ENCODE measurements at regions not wholly inside any gene's neighbourhood (a gene's known extent, or its start where the extent isn't known, plus 50 kb on each side); places are given as distances from the start of the nearest gene placed in this dataset.

DNA sequence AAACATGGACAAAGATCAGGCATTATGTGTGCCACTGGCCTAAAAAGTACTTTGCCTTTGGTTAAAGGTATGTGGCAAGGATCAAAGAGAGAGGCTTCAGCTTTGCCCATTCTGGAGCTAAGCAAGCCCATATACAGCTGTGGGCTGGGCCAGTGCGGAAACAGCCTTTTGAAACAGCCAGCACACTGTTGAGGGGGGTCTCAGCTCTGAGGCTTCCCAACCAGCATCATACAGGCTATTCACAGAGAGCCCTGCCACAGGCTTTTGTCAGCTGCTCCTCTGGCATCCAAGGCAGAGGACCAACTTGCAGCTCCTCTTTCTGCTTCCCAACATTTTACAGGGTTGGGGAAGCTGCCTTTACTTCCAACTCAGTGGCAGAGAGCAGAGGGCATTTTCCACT, 63.2 kb upstream of the FOXB1 start:
- TF ChIP-seq POLR2A (IDR thresholded peaks at IDR 0.05) = no peak
- TF ChIP-seq, protein P1, sequence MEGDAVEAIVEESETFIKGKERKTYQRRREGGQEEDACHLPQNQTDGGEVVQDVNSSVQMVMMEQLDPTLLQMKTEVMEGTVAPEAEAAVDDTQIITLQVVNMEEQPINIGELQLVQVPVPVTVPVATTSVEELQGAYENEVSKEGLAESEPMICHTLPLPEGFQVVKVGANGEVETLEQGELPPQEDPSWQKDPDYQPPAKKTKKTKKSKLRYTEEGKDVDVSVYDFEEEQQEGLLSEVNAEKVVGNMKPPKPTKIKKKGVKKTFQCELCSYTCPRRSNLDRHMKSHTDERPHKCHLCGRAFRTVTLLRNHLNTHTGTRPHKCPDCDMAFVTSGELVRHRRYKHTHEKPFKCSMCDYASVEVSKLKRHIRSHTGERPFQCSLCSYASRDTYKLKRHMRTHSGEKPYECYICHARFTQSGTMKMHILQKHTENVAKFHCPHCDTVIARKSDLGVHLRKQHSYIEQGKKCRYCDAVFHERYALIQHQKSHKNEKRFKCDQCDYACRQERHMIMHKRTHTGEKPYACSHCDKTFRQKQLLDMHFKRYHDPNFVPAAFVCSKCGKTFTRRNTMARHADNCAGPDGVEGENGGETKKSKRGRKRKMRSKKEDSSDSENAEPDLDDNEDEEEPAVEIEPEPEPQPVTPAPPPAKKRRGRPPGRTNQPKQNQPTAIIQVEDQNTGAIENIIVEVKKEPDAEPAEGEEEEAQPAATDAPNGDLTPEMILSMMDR (IDR thresholded peaks at IDR 0.05) = no peak
- no peak for TF ChIP-seq EP300 (IDR thresholded peaks at IDR 0.05)
- TF ChIP-seq POLR2AphosphoS5 (IDR thresholded peaks at IDR 0.05) = no peak
